ENCODE measurements at regions not wholly inside any gene's neighbourhood (a gene's known extent, or its start where the extent isn't known, plus 50 kb on each side); places are given as distances from the start of the nearest gene placed in this dataset.

DNA sequence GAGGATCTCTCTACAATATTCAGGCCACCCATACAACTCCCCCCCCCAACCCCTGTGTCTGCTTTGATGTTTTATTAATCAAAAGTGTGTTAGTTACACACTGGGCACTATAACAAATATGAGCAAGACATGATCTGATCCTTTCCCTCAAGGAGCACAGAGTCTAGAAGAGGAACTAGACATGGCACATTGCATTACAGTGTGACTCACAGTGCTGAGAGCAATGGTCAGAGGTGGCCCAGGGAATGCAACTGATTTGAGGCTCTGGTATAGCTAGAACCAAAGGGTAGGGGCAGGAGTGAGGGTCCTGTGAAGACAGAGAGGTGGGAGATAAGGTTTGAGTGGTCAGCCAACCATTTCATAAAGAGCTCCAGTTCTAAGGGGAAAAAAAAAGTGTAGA lies 539.2 kb downstream of the ACTL7B start:
- DNase-seq: no peak

DNA sequence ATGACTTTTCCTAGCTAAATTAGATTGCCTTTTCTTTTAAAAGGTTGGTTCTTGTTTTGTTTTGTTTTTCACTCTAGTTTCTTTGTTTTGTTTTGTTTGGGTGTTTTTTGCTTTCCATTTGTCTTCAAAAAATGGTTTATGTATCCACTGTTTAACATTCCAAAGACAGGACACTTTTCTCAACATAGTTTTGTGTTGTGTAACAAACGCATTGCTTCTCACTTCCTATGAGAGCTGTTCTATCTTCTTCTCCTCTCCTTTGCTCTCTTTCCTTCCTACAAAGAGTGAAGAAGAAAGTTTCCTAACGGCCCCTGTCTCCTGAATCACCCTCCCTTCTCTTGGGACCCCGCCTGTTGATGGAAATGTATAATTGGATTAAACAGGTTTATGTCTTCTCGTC lies 539.7 kb downstream of the ACTL7B start:
- DNase-seq: no peak

DNA sequence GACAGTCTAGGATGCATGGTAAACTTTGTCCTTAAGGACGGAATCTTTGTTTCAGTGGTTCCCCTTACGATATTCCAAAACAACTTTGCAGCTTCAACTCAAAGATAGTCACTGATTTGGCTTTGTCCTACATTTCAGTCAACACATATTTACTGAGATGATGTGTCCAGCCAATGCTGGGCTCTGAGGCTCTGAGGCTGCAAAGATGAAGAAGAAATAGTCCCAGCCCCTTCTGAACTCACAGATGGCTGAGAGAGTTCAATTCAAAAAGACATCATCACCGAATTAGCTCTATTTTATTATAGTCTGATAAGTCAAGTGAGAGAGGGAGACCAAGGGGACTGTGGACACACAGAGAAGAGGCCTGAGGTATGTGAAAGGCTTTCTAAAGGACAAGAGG lies 544.0 kb downstream of the ACTL7B start:
- no peak for DNase-seq

DNA sequence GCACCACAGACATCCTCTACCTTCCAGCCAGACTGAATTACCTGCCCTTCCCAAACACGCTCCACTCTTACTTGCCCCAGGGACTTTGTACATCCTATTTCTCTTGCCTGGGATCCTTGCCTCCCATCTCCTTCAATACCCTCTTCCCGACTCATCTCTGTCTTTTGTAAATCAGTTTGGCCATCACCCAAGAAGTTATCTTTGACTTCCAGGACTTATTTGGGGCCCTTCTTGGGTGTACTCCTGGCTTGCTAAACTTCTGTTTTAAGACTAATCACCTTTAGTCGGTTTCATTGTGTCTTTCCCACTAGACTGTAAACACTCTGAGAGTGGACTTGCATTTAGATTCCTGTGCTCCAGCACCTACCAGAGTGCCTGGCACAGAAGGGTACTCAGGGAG lies 545.6 kb downstream of the ACTL7B start:
- no peak for DNase-seq

DNA sequence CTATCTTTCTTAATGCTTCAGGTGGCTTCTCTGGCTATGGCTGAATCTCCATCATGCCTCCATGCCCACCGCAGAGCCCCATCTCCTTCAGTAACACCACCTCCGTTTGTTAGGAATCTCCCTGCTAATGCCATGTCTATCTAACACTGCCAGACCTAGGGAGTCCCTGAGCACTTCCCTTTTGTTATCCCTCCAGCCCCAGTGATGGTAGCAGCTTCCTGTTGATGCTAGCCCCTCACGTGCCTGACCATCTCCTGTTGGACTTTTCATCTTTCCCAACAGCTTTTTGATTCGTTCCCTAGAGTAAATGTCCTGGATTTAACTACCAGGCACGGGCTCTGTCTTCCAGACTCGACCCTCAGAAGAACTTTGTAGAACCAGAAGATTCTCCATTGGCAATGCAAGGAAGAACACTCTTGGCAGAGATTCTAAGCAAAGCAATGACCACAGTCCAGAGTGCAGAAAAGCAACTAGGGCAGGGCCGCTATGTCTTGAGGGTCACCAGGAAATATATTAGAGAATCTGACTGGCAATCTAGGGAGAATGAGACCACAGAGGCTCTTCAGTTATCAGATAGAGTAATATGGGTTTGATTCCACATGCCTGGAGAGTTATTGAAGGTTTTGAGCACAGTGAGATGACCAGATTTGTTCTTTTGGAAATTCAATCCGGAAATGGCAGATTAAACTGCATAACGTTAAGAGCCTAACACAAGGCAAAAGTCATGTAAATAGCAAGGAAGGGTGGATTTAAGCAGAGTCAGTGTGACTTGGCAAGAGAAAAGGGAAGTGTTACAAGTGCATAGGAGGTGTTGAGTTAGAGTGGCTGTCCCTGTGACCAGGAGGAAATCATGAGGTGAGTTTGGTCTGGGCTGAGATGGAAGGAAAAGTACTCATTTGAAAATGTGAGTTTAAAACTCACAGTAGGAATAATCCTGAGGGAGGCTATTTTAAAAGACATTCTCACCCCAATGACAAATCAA lies 555.2 kb downstream of the ACTL7B start:
- no peak for DNase-seq

DNA sequence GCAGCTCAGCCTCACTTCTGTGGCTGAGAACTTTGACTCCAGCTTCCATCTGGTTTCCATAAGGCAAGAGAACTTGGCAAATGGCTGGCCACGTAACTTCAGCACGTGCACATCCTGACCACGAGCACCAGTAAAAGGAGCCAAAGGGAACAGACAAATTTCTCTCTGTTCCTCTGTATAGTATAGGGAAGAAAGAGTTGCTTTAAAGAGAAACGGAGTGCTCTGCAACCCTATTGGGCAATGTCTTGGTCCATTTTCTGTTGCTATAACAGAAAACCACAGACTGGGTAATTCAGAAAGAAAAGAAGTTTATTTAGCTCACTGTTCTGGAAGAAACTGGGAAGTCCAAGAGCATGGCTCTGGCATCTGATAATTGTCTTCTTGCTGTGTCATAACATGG lies 558.7 kb downstream of the ACTL7B start:
- no peak for DNase-seq

DNA sequence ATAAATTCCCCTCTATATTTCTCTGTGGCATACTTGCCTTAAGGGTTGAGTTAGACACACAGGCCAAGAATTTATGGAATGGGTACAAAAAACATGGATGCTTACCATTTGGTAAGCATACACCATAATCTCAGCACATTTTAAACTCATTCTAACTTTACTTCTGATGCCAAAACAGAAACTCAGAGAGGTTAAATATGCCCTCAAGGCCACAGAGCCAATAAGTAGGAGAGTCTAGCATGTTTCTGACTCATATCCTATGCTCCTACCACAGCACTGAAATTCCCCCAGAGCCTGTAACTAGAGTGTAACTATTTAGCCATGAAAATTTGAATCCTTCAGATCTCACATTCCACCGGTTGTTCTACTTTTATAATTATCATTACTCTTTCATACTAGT lies 559.7 kb downstream of the ACTL7B start:
- DNase-seq: no peak

DNA sequence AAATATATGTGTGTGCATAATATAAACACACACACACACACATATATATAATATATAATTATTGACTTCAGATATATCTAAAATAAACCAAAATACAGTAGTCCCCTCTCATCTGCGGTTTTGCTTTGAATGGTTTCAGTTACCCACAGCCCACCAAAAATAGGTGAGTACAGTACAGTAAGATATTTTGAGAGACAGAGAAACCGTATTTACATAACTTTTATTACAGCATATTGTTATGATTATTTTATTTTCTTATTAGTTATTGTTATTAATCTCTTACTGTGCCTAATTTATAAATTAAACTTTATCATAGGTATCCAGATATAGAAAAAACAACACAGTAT lies 564.2 kb downstream of the ACTL7B start:
- no peak for DNase-seq

DNA sequence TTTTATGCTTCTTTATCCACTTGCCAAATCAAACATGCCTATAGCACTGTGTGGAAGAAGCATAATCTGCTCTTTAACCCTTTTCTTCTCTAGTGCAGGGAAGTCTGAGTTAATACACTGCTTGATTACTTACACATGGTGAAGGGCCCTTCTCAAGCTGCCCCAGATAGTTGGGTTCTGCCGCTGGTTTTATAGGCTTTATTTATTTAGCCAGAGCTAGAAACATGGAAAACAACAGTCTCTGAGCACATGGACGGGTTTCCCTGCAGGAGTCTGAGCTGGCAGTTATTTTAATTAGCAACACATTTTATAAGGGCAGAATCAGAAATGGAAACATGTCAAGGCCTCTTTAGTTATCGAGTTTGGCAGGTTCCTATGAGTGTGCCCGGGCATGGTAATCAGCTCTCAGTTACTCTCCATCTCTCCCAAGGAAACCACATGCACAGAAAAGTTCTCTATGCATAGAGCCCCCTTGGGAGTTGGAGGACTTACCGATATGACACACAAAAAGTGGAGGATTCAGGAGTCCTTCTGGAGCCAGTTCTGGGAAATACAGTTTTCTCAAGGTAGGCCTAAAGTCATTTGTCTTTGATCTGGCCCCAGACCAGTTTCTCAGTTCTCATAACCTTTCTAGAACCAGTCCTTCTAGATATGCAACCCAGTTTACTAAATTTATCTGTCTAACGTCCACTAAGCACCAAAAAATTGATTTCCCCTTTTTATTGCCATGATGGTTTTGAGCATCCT lies 564.8 kb downstream of the ACTL7B start:
- no peak for DNase-seq

DNA sequence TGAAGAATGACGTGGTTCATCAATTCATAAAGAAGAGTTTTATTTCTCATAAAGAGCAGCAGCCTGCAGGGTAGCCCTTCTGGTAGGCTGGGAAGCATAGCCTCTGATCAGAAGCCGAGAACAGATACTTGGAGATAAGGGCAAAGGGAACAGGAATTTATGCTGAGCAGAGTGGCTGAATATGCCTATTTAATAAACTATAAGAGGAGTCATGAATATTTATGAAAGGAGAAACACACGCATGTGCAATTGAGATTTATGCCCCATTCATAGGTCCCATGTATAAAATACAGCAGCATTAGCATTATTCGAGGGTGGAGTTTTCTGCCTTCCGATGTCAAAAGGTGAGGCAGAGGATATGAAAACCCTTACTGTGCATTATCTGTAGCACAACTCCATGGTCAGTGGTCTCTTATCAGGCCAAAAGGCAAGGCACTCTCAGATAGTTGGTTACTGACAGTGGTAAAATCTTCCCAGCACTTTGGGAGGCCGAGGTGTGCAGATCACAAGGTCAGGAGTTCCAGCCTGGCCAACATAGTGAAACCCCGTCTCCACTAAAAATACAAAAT lies 569.1 kb downstream of the ACTL7B start:
- no peak for DNase-seq

DNA sequence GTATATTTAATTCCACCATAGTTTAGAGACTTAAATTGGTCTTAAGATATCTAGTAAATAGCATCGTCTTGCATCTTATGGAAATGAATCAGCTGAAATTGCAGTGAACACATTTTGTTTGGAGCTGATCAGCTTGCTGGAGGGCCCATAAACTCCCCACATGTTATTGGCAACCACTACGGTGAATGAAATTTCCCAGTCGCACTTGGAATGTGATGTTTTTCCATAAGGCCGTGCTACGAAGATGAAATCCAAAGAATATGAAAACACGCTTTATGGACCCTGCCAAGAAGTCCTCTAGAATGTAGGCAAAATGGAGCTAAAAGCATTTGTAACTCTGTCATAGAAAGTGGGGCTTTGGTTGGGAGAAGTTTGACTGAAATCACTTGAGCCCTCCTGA lies 572.1 kb downstream of the ACTL7B start:
- no peak for DNase-seq

DNA sequence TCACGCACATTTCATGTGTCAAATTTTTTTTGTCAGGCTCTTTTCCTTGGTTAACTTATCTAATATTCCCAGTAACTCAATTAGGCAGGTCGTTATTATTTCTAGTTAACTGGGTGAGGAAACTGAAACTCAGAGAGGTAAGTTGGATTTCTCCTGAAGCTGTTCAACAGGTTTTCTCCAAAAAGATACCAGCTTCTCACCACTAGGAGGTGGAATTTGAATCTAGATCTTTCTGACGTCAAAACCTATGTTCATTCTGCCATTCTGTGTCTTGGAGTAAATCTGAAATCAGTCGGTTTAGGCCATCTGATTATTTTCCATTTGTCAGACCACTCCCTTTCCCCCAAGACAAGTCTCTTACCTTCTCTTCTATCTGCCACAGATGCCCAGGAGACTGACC lies 572.9 kb downstream of the ACTL7B start:
- DNase-seq: no peak

DNA sequence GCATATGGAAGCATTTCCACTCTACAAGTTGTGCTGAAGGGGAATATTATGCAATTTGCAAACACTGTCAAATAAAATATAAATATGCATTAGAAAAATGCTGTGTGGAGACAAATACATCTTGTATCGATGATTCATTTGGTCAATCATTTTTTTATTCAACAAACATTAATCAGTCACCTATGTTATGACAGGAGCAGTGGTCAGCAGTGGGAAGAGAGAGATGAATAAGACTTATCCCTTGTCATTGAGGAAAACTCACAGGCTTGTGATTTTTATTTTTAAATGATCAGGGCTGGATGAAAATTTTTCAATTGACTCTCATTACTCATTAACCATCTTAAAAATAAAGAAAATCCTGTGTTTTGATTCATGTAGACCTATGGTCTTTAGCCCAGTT lies 574.1 kb downstream of the ACTL7B start:
- no peak for DNase-seq

DNA sequence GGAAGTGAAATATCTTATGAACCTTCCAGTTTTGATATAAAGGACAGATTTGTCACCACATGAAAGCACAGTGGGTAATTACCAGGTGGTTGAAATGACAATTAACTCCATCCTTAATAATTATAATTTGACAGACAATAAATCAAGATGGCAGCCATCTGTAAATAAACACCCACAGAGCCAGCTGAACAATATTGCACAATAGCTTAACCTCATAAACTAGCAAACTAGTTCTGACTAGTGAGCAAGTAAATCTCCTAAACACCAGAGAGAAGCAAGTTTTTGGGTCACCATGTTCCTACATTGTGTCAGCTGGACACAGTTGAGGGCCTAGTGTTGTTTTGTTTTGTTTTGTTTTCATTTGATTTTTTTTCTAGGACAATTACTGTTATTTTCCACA lies 577.4 kb downstream of the ACTL7B start:
- DNase-seq: no peak

DNA sequence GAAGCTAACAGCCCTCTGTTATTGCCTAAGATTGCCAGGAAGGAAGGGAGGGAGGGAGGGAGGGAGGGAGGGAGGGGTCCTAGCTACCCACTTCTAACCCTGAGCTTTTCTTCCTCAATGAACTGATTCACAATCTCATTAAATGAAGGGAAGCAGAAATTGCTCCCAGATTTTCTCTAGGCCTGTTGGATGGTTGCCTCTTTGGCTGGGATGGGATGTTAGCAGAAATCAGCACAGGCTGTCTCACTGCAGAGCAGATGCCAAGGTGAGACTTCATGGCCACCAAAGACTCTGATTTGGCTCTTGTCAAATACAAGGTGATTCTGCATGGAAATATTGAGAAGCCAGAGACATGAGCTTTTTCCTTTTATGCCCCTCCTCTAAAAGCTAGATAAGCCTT lies 578.6 kb downstream of the ACTL7B start:
- DNase-seq: no peak

DNA sequence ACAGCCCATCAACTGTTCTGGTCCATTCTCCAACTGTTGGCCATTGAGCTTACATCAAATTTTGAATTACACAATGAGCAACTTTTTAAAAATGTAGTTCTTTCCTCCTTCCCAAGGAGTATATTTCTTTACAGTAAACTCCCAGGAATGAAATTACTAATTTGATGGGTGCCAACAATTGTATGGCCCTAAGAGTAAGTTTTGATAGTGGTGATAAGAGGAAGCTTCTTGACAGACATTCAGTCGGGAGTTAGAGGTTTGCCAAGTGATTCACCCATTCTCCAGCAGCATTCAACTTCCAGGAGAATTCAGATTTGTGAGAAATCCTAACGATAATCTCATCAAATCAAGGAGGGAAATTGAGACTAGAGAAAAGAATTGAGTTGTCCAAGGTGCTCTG lies 579.9 kb downstream of the ACTL7B start:
- DNase-seq: no peak

DNA sequence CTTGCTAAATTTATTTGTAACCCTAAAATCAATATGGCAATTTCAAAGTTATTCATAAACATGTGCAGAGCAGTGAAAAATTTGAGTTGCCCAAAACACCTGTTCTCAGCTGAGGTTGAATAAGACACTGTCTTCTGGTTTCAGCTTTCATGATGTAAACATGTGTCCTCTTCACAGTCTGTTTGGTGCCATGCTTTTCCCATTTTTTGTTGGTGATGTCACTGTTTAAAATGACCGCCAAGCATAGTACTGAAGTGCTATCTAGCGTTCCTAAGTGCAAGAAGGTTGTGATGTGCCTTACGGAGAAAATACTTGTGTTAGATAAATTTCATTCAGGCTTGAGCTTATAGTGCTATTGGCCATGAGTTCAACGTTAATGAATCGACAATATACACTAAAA lies 580.8 kb downstream of the ACTL7B start:
- DNase-seq: no peak

DNA sequence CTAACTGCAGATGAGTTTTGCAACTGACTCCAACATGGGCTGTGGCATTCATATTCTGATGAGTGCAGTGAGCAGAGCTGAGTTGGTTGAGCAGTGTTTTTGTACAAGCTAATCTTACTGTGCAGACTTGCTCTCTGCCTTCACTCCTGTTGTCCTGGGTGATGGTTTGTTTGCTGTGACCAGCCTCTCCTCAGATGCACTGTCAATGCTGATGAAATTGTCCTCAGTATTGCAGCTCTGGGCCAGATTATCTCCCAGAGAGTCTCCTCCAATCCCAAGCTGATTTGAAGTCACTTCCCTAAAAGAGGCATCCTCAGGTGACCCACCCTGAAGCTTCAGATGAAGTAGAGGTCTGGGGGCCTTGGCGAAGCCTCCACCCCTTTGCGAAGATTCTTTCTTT lies 581.8 kb downstream of the ACTL7B start:
- DNase-seq: no peak

DNA sequence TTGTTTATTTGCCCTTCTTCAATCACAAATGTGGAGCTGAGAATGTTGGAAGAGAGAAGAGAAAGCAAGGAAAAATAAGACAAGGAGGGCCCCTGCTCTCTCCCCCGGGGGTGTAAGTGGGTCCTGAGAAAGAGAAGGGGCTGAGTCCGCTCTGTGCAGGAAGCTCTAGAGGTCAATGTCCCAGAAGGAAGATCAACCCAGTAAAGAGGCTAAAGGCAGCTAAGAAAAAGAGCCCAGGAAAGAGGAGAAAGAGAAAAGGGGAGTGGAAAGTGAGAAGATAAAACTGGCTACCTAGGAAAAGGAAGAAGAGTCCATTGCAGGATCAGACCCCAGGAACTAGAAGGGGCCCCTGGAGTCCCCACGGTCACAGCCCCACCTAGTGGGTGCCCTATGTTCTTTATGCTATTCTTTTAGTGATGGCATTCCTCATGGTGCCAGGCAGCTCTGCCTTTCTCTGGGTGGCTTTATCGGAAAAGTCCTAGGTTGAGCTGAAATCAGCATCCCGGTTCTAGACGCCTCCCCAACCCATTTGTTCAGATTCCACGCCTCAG lies 583.4 kb downstream of the ACTL7B start:
- DNase-seq: no peak

DNA sequence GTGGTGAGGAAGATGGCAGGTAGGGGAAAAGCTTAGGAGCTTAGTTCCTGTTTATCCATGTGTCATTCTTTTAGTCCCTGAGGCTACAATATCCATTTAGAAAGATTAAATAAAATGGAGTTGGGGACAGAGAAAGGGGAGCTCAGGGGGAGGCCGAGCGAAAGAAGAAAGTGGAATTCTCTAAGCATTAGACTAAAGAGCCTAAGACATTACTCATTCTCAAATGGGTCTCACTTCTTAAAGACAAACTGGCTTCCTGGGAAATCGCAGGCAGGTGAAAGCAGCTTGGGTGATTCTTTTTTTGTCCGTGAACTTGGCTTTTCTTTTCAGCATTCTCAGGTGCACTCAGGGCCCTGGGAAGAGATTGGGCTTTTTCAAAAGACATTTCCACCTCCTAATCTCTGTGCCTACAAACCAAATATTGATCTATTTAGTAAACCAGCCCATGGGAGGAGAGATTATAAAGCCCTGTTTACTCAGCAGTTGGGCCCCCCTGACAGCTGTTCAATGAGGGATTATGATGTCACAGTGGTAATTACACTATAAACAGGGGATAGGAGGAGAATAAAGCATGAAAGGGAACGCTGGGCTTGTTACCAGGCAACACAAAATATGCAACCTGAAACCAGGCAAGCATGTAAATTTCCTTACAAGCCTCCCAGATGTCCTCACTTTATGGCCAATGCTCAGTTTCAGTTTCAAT lies 584.0 kb downstream of the ACTL7B start:
- DNase-seq: no peak

DNA sequence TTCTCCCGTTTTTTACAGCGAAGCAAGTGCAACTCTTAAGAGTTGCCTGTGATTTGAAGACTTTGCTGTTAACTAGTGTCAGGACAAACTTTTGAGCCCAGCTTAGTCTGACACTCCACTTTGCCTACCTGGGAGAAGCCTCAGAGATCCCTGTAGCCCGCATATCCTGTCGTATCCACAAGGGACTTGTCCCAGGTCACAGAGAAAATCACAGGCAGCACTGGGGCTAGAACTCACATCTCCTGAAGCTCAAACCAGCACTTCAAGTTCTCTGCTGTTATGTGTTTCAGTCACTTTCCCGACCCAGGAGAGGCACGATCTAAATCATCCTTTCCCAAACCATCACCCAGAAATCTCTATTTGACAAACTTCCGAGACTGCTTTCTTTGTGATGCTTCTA lies 584.5 kb downstream of the ACTL7B start:
- no peak for DNase-seq

DNA sequence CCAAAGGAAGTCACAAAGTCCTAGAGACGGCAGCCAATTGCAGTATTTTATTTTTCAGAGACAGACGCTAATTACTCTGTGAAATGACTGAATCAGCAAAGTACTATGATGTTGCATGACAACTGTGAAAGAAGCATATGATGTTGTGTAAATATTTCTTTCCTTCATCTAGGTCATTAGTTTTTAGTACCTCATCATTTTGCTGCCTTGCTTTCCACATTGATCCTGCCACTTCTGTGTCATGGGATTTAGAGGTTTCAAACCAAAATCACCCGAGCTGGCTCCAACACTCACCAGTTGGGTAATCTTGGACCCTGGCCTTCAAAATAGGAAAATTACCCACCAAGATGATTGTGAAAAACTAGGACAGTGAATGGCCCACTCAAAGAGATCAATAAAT lies 585.2 kb downstream of the ACTL7B start:
- DNase-seq: no peak

DNA sequence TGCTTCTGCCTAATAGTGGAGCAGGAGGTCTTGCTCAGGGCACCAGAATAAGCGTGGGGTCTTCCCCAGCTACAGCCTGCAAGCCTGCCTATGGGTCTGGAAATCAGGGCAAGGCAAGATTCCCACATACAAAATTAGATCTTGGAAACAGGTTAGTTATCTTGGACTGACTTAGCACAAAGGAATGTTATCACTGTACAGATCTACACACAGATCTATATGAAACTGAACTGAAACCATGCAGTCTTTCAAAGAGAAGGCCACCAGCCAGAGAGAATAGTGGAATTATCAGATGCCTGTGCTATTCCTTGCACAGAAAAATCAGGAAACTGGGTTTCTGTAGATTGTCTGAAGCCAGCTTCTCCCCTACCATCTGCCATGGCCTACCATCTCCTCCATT lies 585.7 kb downstream of the ACTL7B start:
- no peak for DNase-seq

Data from activated CD4-positive, CD25-positive, alpha-beta regulatory T cell (primary cell).